HG02973 (cell line): ENCODE measurements at regions not wholly inside any gene's neighbourhood (a gene's known extent, or its start where the extent isn't known, plus 50 kb on each side); places are given as distances from the start of the nearest gene placed in this dataset.

Experiments
- ATAC-seq: cut with Tn5 transposase; IDR thresholded peaks from one replicate; pipeline ENCODE4 v1.9.1; 2021; ENCODE audit warnings: moderate library complexity; ENCODE audit not compliant: unreplicated experiment

GRCh38 chr4:28354880-28355656 is 1494.4 kb downstream of the STIM2 start:
- ATAC-seq: no peak

- ATAC-seq: no peak
Measured at GRCh38 chr4:28357990-28358389, 1497.3 kb downstream of the STIM2 start.

GRCh38 chr4:28358606-28359005 is 1498.0 kb downstream of the STIM2 start:
- no peak for ATAC-seq

- ATAC-seq: no peak
Measured at GRCh38 chr4:28360681-28361080, 1500.0 kb downstream of the STIM2 start.

- no peak for ATAC-seq
Measured at GRCh38 chr4:28362169-28362568, 1501.5 kb downstream of the STIM2 start.

GRCh38 chr4:28369499-28369898 is 1508.9 kb downstream of the STIM2 start:
- no peak for ATAC-seq

- ATAC-seq: no peak
Measured at GRCh38 chr4:28373191-28373590, 1512.5 kb downstream of the STIM2 start.

- no peak for ATAC-seq
Measured at GRCh38 chr4:28373601-28374000, 1513.0 kb downstream of the STIM2 start.

- no peak for ATAC-seq
Measured at GRCh38 chr4:28378109-28378830, 1517.6 kb downstream of the STIM2 start.

- no peak for ATAC-seq
Measured at GRCh38 chr4:28385801-28386200, 1525.2 kb downstream of the STIM2 start.

- no peak for ATAC-seq
Measured at GRCh38 chr4:28386776-28387175, 1526.1 kb downstream of the STIM2 start.

GRCh38 chr4:28388471-28388870 is 1527.8 kb downstream of the STIM2 start:
- ATAC-seq: no peak

- ATAC-seq: no peak
Measured at GRCh38 chr4:28391877-28392276, 1531.2 kb downstream of the STIM2 start.

GRCh38 chr4:28402751-28403150 is 1542.1 kb downstream of the STIM2 start:
- no peak for ATAC-seq

GRCh38 chr4:28421221-28421620 is 1560.6 kb downstream of the STIM2 start:
- no peak for ATAC-seq

GRCh38 chr4:28426251-28426650 is 1565.6 kb downstream of the STIM2 start:
- ATAC-seq: no peak

- ATAC-seq: no peak
Measured at GRCh38 chr4:28427306-28428085, 1566.9 kb downstream of the STIM2 start.

- ATAC-seq: no peak
Measured at GRCh38 chr4:28432348-28433025, 1571.8 kb downstream of the STIM2 start.

GRCh38 chr4:28435314-28435713 is 1574.7 kb downstream of the STIM2 start:
- ATAC-seq: no peak

- no peak for ATAC-seq
Measured at GRCh38 chr4:28436191-28437080, 1575.8 kb downstream of the STIM2 start.
